Lower leg skin (tissue), 4 donors: ENCODE measurements at regions not wholly inside any gene's neighbourhood (a gene's known extent, or its start where the extent isn't known, plus 50 kb on each side); places are given as distances from the start of the nearest gene placed in this dataset.
"Not testable (repeated sequence)": the region's sequence is repeated elsewhere in the genome, so short reads cannot be mapped to it uniquely, and the experiment has no call there.

ENCODE experiments used
- DNase-seq, 2 donors: peaks; one replicate each; pipeline ENCODE4 v3.0.0-alpha.2; 2019; ENCODE audit warnings: low spot score in 2 of 2
- H3K4me3 ChIP-seq: fragments of 200-600 bp; sonication (generic); 2 replicates; pipeline ENCODE4 v1.5.1; 2017; ENCODE audit warnings: mild to moderate bottlenecking, low read depth; ENCODE audit not compliant: poor library complexity, severe bottlenecking
- POLR2A ChIP-seq, 2 donors: fragments of 450-650 bp; IDR thresholded peaks; one replicate each; pipeline ENCODE4 v1.6.1; 2016 to 2017; ENCODE audit warnings: antibody characterized with exemption in 2 of 2, mild to moderate bottlenecking in 1 of 2, moderate library complexity in 1 of 2
- WGBS, 2 donors: methylation state at CpG; one replicate each; pipeline ENCODE4 v1.1.5; 2018; 5-methylcytosine and 5-hydroxymethylcytosine counted together
- intact Hi-C: fragments of 100-400 bp; cut with DNase I; formaldehyde crosslinking; loops from one replicate; pipeline ENCODE4 v1.15.0; 2023; ENCODE audit warnings: low total_unique reads
- TF ChIP-seq, protein P1 (sequence below), 3 donors: fragments of 450-650 bp; IDR thresholded peaks; one replicate each; pipeline ENCODE4 v1.5.1; 2016; ENCODE audit warnings: antibody characterized with exemption in 3 of 3, mild to moderate bottlenecking in 3 of 3, moderate library complexity in 2 of 3

DNA sequence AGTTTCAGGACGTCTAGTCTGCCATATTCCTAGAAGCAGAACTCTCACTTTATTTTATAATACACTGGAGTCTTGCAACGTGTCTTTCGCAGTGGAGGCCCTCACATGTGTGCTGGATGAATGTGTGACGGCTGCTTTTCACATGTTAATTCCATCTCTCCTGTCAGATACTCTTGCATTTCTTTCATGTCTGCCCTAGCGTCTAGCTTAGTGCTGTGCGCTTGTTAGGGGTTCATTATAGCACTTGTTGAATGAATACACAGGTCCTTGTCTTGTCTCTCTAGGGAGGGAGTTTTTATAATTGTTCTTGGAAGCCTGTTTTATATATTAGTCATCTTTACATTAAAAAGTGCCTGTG lies 94.4 kb downstream of the MAP3K8 start:
- WGBS, 2 donors: 83 to 88% methylated on average over 6 of the region's 6 CpGs
- H3K4me3 ChIP-seq: no peak overlapping the region
- DNase-seq: no peak
- TF ChIP-seq POLR2A (IDR thresholded peaks at IDR 0.05): no peak
- TF ChIP-seq, protein P1, sequence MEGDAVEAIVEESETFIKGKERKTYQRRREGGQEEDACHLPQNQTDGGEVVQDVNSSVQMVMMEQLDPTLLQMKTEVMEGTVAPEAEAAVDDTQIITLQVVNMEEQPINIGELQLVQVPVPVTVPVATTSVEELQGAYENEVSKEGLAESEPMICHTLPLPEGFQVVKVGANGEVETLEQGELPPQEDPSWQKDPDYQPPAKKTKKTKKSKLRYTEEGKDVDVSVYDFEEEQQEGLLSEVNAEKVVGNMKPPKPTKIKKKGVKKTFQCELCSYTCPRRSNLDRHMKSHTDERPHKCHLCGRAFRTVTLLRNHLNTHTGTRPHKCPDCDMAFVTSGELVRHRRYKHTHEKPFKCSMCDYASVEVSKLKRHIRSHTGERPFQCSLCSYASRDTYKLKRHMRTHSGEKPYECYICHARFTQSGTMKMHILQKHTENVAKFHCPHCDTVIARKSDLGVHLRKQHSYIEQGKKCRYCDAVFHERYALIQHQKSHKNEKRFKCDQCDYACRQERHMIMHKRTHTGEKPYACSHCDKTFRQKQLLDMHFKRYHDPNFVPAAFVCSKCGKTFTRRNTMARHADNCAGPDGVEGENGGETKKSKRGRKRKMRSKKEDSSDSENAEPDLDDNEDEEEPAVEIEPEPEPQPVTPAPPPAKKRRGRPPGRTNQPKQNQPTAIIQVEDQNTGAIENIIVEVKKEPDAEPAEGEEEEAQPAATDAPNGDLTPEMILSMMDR (IDR thresholded peaks at IDR 0.05): no peak
- intact Hi-C loops: no loop called here

DNA sequence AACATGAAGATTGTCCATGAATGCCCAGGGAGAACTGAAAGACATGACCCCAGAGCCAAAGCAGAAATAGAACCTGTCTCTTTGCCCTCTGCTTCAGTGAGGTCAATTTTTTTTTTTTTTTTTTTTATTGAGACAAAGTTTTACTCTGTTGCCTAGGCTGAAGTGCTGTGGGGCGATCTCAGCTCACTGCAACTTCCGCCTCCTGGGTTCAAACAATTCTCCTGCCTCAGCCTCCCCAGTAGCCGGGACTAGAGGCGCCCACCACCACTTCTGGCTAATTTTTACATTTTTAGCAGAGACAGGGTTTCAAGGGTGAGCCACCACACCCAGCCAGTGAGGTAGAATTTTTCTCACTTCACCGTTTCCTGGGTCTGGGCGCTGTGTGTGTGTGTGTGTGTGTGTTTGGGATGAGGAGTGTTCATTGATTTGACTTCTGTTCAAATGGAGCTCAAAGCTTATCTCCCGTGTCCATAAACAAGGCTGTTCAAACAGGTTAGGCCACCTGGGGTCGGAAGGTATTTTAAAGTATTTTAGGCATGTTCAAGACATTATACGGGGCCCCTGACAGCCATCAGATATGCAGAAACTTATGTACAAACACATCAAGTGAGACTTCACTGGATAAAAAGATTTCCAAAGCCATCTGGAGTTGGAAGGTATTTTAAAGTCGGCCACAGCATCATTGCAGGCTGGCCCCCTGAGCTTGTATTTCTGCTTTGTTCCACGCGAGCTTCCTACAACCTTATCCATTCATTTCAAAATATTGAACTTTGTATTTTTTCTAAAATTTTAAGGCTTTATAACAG lies 93.8 kb downstream of the MAP3K8 start:
- intact Hi-C loops: no loop called here
- no peak for TF ChIP-seq POLR2A (IDR thresholded peaks at IDR 0.05)
- TF ChIP-seq, protein P1 (IDR thresholded peaks at IDR 0.05): no peak

DNA sequence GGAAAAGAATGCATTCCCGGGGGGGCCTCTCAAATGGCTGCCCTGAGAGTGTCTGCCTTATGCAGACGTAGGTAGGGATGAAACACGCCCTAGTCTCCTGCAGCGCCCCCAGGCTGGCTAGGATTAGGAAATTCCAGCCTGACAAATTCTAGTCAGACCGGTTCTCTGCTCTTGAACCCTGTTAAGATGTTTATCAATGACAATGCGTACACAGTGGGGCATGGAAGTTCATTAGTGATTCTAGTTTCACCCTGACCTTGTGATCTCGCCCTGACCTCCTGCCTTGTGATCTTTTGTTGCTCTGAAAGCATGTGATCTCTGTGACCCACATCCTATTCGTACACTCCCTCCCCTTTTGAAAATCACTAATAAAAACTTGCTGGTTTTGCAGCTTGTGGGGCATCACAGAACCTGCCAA lies 88.7 kb downstream of the MAP3K8 start:
- TF ChIP-seq, protein P1 (IDR thresholded peaks at IDR 0.05): peak in 1 of 3 donors; percentile 90
- intact Hi-C loops, DNase-seq, H3K4me3 ChIP-seq: not testable (repeated sequence)
- WGBS, 2 donors: 33% methylated on average over 8 of the region's 8 CpGs

More for the DNA sequence above, 93.8 kb downstream of the MAP3K8 start:
- WGBS, 2 donors: 69 to 72% methylated on average over 12 of the region's 12 CpGs
- DNase-seq: no peak
- no peak overlapping the region for H3K4me3 ChIP-seq

DNA sequence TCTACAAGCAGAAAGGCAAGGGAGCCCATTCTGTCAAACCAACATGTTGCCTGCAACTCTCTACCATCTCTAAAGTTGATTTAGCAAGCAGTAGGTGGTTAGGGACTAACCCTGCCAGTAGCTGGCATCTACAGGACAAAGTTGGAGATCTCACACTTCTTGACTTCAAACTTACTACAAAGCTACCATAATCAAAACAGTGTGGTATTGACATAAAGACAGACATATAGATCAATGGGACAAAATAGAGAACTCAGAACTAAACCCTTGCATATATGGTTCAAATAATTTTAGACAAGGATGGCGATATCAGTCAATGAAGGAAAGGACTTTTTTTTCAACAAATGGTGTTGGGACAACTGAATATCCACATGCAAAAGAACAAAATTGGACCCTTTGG lies 84.9 kb downstream of the MAP3K8 start:
- WGBS, 2 donors: 95 to 100% methylated on average over 1 of the region's 1 CpG
- intact Hi-C loops: no loop called here
- H3K4me3 ChIP-seq: no peak overlapping the region
- no peak for DNase-seq
- TF ChIP-seq, protein P1 (IDR thresholded peaks at IDR 0.05): no peak
- TF ChIP-seq POLR2A (IDR thresholded peaks at IDR 0.05): no peak
